Ecto neural progenitor cell (in vitro differentiated cells): ENCODE measurements at regions not wholly inside any gene's neighbourhood (a gene's known extent, or its start where the extent isn't known, plus 50 kb on each side); places are given as distances from the start of the nearest gene placed in this dataset.

Experiments
- DNase-seq: peaks from one replicate; pipeline ENCODE4 v3.0.0-alpha.2; 2018; ENCODE audit warnings: low spot score

- DNase-seq, result no peak
Observed at GRCh38 chr5:7087719-7088297, 308.1 kb upstream of the ADCY2 start.

- no peak for DNase-seq
Observed at GRCh38 chr5:7088849-7089248, 307.1 kb upstream of the ADCY2 start.

- DNase-seq, result no peak
Observed at GRCh38 chr5:7094626-7095025, 301.3 kb upstream of the ADCY2 start.

GRCh38 chr5:7096294-7096693 is 299.6 kb upstream of the ADCY2 start:
- DNase-seq, result no peak

- DNase-seq, result no peak
Observed at GRCh38 chr5:7105358-7105757, 290.6 kb upstream of the ADCY2 start.

GRCh38 chr5:7117961-7118360 is 278.0 kb upstream of the ADCY2 start:
- no peak for DNase-seq

- no peak for DNase-seq
Observed at GRCh38 chr5:7131680-7132079, 264.3 kb upstream of the ADCY2 start.

GRCh38 chr5:7146886-7147285 is 249.1 kb upstream of the ADCY2 start:
- no peak for DNase-seq

- no peak for DNase-seq
Observed at GRCh38 chr5:7157083-7157482, 238.9 kb upstream of the ADCY2 start.

GRCh38 chr5:7169240-7169878 is 226.6 kb upstream of the ADCY2 start:
- DNase-seq, result no peak

- DNase-seq, result peak; percentile 50
Observed at GRCh38 chr5:7170785-7171184, 225.2 kb upstream of the ADCY2 start.

- DNase-seq, result no peak
Observed at GRCh38 chr5:7179364-7179763, 216.6 kb upstream of the ADCY2 start.

GRCh38 chr5:7181841-7182240 is 214.1 kb upstream of the ADCY2 start:
- no peak for DNase-seq

- no peak for DNase-seq
Observed at GRCh38 chr5:7185742-7186141, 210.2 kb upstream of the ADCY2 start.

- DNase-seq, result no peak
Observed at GRCh38 chr5:7186818-7187217, 209.1 kb upstream of the ADCY2 start.

- no peak for DNase-seq
Observed at GRCh38 chr5:7190712-7191250, 205.2 kb upstream of the ADCY2 start.

- DNase-seq, result no peak
Observed at GRCh38 chr5:7192016-7192415, 203.9 kb upstream of the ADCY2 start.

- DNase-seq, result no peak
Observed at GRCh38 chr5:7202846-7203245, 193.1 kb upstream of the ADCY2 start.

- DNase-seq, result no peak
Observed at GRCh38 chr5:7207979-7208378, 188.0 kb upstream of the ADCY2 start.

- DNase-seq, result no peak
Observed at GRCh38 chr5:7208938-7209337, 187.0 kb upstream of the ADCY2 start.

GRCh38 chr5:7209658-7210057 is 186.3 kb upstream of the ADCY2 start:
- no peak for DNase-seq

- DNase-seq, result no peak
Observed at GRCh38 chr5:7210549-7210948, 185.4 kb upstream of the ADCY2 start.

GRCh38 chr5:7213525-7213924 is 182.4 kb upstream of the ADCY2 start:
- no peak for DNase-seq

- DNase-seq, result no peak
Observed at GRCh38 chr5:7214906-7215416, 181.0 kb upstream of the ADCY2 start.
